ENCODE measurements at regions not wholly inside any gene's neighbourhood (a gene's known extent, or its start where the extent isn't known, plus 50 kb on each side); places are given as distances from the start of the nearest gene placed in this dataset.

- TF ChIP-seq CTCF (IDR thresholded peaks at IDR 0.05) (no peak), POLR2A (IDR thresholded peaks at IDR 0.05) (no peak)
These were observed 296.8 kb upstream of the RSPO3 start for GRCh38 chr6:126821706-126822105.

All from esophagus squamous epithelium (tissue), 4 donors.